HCT116 (cell line): ENCODE measurements at regions not wholly inside any gene's neighbourhood (a gene's known extent, or its start where the extent isn't known, plus 50 kb on each side); places are given as distances from the start of the nearest gene placed in this dataset.

Experiments used
- ATAC-seq: fragments of 200-7000 bp; cut with Tn5 transposase; 2 replicates; pipeline ENCODE4 v1.9.1; 2020; ENCODE audit warnings: mild to moderate bottlenecking, moderate library complexity
- BruUV-seq: library from RNA; stranded (reverse); fragments of 400-500 nt; replicated peaks from 2 replicates; lab custom pipeline; 2021; lab: Mats Ljungman, UMichigan
- CTCF ChIA-PET: fragments of 300-600 bp; sonication (Branson Sonifier 250); formaldehyde crosslinking; loops from one replicate; lab custom pipeline; 2021; ENCODE audit warnings: antibody characterized with exemption; lab: Charles Lee
- POLR2A ChIA-PET: fragments of 300-600, 350-600 bp; sonication (Branson Sonifier 250); formaldehyde crosslinking; loops from one replicate; lab custom pipeline; 2021; ENCODE audit warnings: antibody characterized with exemption; lab: Charles Lee
- RAD21 ChIA-PET, 2 experiments: fragments of 300-600 bp; sonication (Branson Sonifier 250); formaldehyde crosslinking; loops; one replicate each; lab custom pipeline; 2023; ENCODE audit warnings: low total read pairs in 2 of 2; ENCODE audit not compliant: uncharacterized antibody in 2 of 2, unreplicated experiment in 2 of 2, low non-redundant PET in 1 of 2; lab: Charles Lee
- DNase-seq: peaks from one replicate; pipeline ENCODE4 v3.0.0-alpha.2; 2010; ENCODE audit warnings: low read depth, low spot score
- H2AFZ ChIP-seq: fragments of 200-600 bp; shearing (Covaris generic), sonication (generic); 2 replicates; pipeline ENCODE4 v1.6.1; 2017; ENCODE audit warnings: low read depth, mixed run types, mixed read lengths, antibody characterized with exemption, low read length; ENCODE audit not compliant: poor library complexity, severe bottlenecking
- H3K27ac ChIP-seq: 2 replicates; pipeline ENCODE4 v1.5.1; 2012; ENCODE audit warnings: low read depth, low read length
- H3K27me3 ChIP-seq: fragments of 200-600 bp; sonication (generic); 2 replicates; pipeline ENCODE4 v1.6.1; 2016; ENCODE audit warnings: mixed run types, low read length, mixed read lengths; ENCODE audit not compliant: insufficient read depth
- H3K36me3 ChIP-seq, 2 experiments: fragments of 200-500 bp in 1 of 2; fragments of 200-600 bp in 1 of 2; sonication (Bioruptor generic) in 1 of 2; sonication (generic) in 1 of 2; 2 replicates each; pipeline versions ENCODE4 v1.5.1 to v1.6.1; 2014 to 2016; ENCODE audit warnings: low read length in 2 of 2, inconsistent platforms in 1 of 2, mixed read lengths in 1 of 2, mixed run types in 1 of 2; ENCODE audit not compliant: insufficient read depth in 2 of 2, control insufficient read depth in 1 of 2
- H3K4me1 ChIP-seq, 2 experiments: fragments of 200-600 bp in 1 of 2; sonication (generic) in 1 of 2; 2 replicates each; pipeline versions ENCODE4 v1.5.1 to v1.6.1; 2012 to 2017; ENCODE audit warnings: low read length in 2 of 2, inconsistent platforms in 1 of 2, mild to moderate bottlenecking in 1 of 2, mixed read lengths in 1 of 2, mixed run types in 1 of 2, moderate library complexity in 1 of 2; ENCODE audit not compliant: insufficient read depth in 2 of 2, control insufficient read depth in 1 of 2
- H3K4me2 ChIP-seq: fragments of 200-600 bp; sonication (generic); 2 replicates; pipeline ENCODE4 v1.6.1; 2017; ENCODE audit warnings: mixed run types, low read length, mixed read lengths
- H3K4me3 ChIP-seq, 2 experiments: fragments of 200-600 bp in 1 of 2; sonication (generic) in 1 of 2; replicated peaks in 1 of 2; 2 replicates each; pipeline ENCODE4 v1.5.1; 2011 to 2016; ENCODE audit warnings: low read length in 2 of 2, control low read depth in 1 of 2, low read depth in 1 of 2, mild to moderate bottlenecking in 1 of 2, mixed read lengths in 1 of 2, mixed run types in 1 of 2
- H3K79me2 ChIP-seq: fragments of 200-600 bp; sonication (generic); 2 replicates; pipeline ENCODE4 v1.6.1; 2017; ENCODE audit warnings: mild to moderate bottlenecking, mixed run types, low read length, moderate library complexity, mixed read lengths; ENCODE audit not compliant: insufficient read depth
- H3K9ac ChIP-seq: fragments of 200-600 bp; sonication (generic); 2 replicates; pipeline ENCODE4 v1.6.1; 2016; ENCODE audit warnings: low read length, mixed read lengths
- H3K9me2 ChIP-seq: fragments of 200-600 bp; sonication (generic), shearing (Covaris generic); 2 replicates; pipeline ENCODE4 v1.6.1; 2017; ENCODE audit warnings: mixed run types, mild to moderate bottlenecking, moderate library complexity; ENCODE audit not compliant: insufficient read depth
- H3K9me3 ChIP-seq, 2 experiments: fragments of 200-500 bp in 1 of 2; fragments of 200-600 bp in 1 of 2; sonication (Bioruptor generic) in 1 of 2; sonication (generic) in 1 of 2; 2 replicates each; pipeline ENCODE4 v1.6.1; 2014 to 2017; ENCODE audit warnings: low read length in 2 of 2, mixed read lengths in 2 of 2, inconsistent platforms in 1 of 2, low read depth in 1 of 2, mild to moderate bottlenecking in 1 of 2, mixed run types in 1 of 2, moderate library complexity in 1 of 2; ENCODE audit not compliant: control insufficient read depth in 1 of 2, insufficient read depth in 1 of 2
- H4K20me1 ChIP-seq: fragments of 200-600 bp; sonication (generic), shearing (Covaris generic); 2 replicates; pipeline ENCODE4 v1.6.1; 2017; ENCODE audit warnings: mixed run types, mild to moderate bottlenecking, moderate library complexity; ENCODE audit not compliant: insufficient read depth
- CBX3 ChIP-seq: IDR thresholded peaks from 2 replicates; pipeline ENCODE4 v1.6.1; 2012; ENCODE audit warnings: low read depth
- CEBPB ChIP-seq: IDR thresholded peaks from 2 replicates; pipeline ENCODE4 v1.6.1; 2012; ENCODE audit warnings: low read depth
- CTCF ChIP-seq, 3 experiments: fragments of 200-600 bp in 1 of 3; sonication (generic) in 1 of 3; IDR thresholded peaks in 2 of 3; conservative IDR thresholded peaks in 1 of 3; 2 replicates each; pipeline ENCODE4 v1.5.1; 2012 to 2017; ENCODE audit warnings: low read depth in 2 of 3, low read length in 2 of 3, antibody characterized with exemption in 1 of 3, borderline replicate concordance in 1 of 3, control low read depth in 1 of 3, mild to moderate bottlenecking in 1 of 3, mixed read lengths in 1 of 3, mixed run types in 1 of 3, moderate library complexity in 1 of 3; ENCODE audit not compliant: insufficient read depth in 1 of 3
- EGR1 ChIP-seq: IDR thresholded peaks from 2 replicates; pipeline ENCODE4 v1.6.1; 2012; ENCODE audit warnings: low read depth
- ELF1 ChIP-seq: IDR thresholded peaks from 2 replicates; pipeline ENCODE4 v1.6.1; 2012; ENCODE audit warnings: low read depth, borderline replicate concordance
- EZH2 ChIP-seq: fragments of 200-600 bp; sonication (generic); IDR thresholded peaks from 2 replicates; pipeline ENCODE4 v1.6.1; 2017; ENCODE audit warnings: antibody characterized with exemption, mixed run types
- FOSL1 ChIP-seq: IDR thresholded peaks from 2 replicates; pipeline ENCODE4 v1.6.1; 2012; ENCODE audit warnings: low read depth
- JUND ChIP-seq: IDR thresholded peaks from 2 replicates; pipeline ENCODE4 v1.6.1; 2012
- MAX ChIP-seq: IDR thresholded peaks from 2 replicates; pipeline ENCODE4 v1.6.1; 2012
- POLR2A ChIP-seq: IDR thresholded peaks from 2 replicates; pipeline ENCODE4 v1.7.0; 2011; ENCODE audit warnings: borderline replicate concordance; ENCODE audit not compliant: insufficient read depth, insufficient read length; ENCODE audit errors: extremely low read depth
- POLR2AphosphoS5 ChIP-seq: IDR thresholded peaks from 2 replicates; pipeline ENCODE4 v1.6.1; 2011; ENCODE audit warnings: mild to moderate bottlenecking, low read depth, low read length, moderate library complexity
- RAD21 ChIP-seq: IDR thresholded peaks from 2 replicates; pipeline ENCODE4 v1.6.1; 2012; ENCODE audit warnings: low read depth, mild to moderate bottlenecking
- REST ChIP-seq: IDR thresholded peaks from 2 replicates; pipeline ENCODE4 v1.6.1; 2012; ENCODE audit warnings: low read depth
- SP1 ChIP-seq: IDR thresholded peaks from 2 replicates; pipeline ENCODE4 v1.6.1; 2012; ENCODE audit warnings: low read depth
- SRF ChIP-seq: IDR thresholded peaks from 2 replicates; pipeline ENCODE4 v1.6.1; 2012; ENCODE audit warnings: low read depth
- TCF7L2 ChIP-seq: IDR thresholded peaks from 2 replicates; pipeline ENCODE4 v1.7.0; 2011; ENCODE audit warnings: borderline replicate concordance, inconsistent platforms; ENCODE audit not compliant: insufficient read depth, insufficient read length; ENCODE audit errors: extremely low read depth
- YY1 ChIP-seq: IDR thresholded peaks from 2 replicates; pipeline ENCODE4 v1.6.1; 2011; ENCODE audit warnings: low read length, low read depth, moderate library complexity, mild to moderate bottlenecking; ENCODE audit not compliant: insufficient replicate concordance; ENCODE audit errors: extremely low read depth
- ZFX ChIP-seq: fragments of 450-650 bp; IDR thresholded peaks from 2 replicates; pipeline ENCODE4 v1.6.1; 2017
- ZNF274 ChIP-seq: fragments of 200-500 bp; sonication (Bioruptor generic); IDR thresholded peaks from 2 replicates; pipeline ENCODE4 v1.6.1; 2014; ENCODE audit warnings: mild to moderate bottlenecking, low read depth, low read length, inconsistent platforms
- intact Hi-C: fragments of 100-400 bp; cut with micrococcal nuclease; formaldehyde crosslinking; loops from 2 replicates; pipeline ENCODE4 v1.10.0; 2022
- TF ChIP-seq, protein P1 (sequence below): IDR thresholded peaks from 2 replicates; pipeline ENCODE4 v1.6.1; 2012

- Histone ChIP-seq H3K9me3 (no peaks in the 10 kb centered on the region), H3K9ac (no peak overlapping the region), H3K79me2 (no peaks in the 10 kb centered on the region), H3K4me2 (no peak overlapping the region), H3K4me3 (no peak overlapping the region), H3K27ac (no peak overlapping the region), H4K20me1 (no peaks in the 10 kb centered on the region), H3K4me1 (no peaks in the 10 kb centered on the region), H3K36me3 (no peaks in the 10 kb centered on the region), H3K27me3 (no peaks in the 10 kb centered on the region), H3K9me2 (no peaks in the 10 kb centered on the region), H2AFZ (no peak overlapping the region)
- no TSS peak for BruUV-seq
- intact Hi-C loops = no loop called here
- ATAC-seq = no peak
- RAD21 ChIA-PET = no interaction called here
- no peak for DNase-seq
- POLR2A ChIA-PET = no interaction called here
- TF ChIP-seq TCF7L2 = no peak
- TF ChIP-seq EGR1 = no peak
- TF ChIP-seq EZH2 = no peak
- TF ChIP-seq RAD21 = no peak
- TF ChIP-seq CBX3 = no peak
- TF ChIP-seq CTCF (IDR thresholded peaks at IDR 0.05 in 2 of 3, conservative IDR thresholded peaks at IDR 0.05 in 1 of 3; ENCODE audit: borderline replicate concordance in 1 of 3, insufficient read depth in 1 of 3, low read depth in 2 of 3, low read length in 2 of 3) = no peak
- TF ChIP-seq, protein P1, sequence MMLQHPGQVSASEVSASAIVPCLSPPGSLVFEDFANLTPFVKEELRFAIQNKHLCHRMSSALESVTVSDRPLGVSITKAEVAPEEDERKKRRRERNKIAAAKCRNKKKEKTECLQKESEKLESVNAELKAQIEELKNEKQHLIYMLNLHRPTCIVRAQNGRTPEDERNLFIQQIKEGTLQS = no peak
- TF ChIP-seq YY1 = no peak
- TF ChIP-seq ZFX = no peak
- TF ChIP-seq POLR2AphosphoS5 = no peak
- TF ChIP-seq CEBPB = no peak
- TF ChIP-seq REST = no peak
- TF ChIP-seq JUND = no peak
- no peak for TF ChIP-seq SRF
- TF ChIP-seq FOSL1 = no peak
- no peak for TF ChIP-seq SP1
- TF ChIP-seq MAX = no peak
- TF ChIP-seq POLR2A = no peak
- no peak for TF ChIP-seq ELF1
- TF ChIP-seq ZNF274 = no peak
- CTCF ChIA-PET = no interaction called here
Observed at GRCh38 chr1:96087719-96088118, 633.9 kb upstream of the PTBP2 start.
